Body of pancreas (tissue), 4 donors: ENCODE measurements at regions not wholly inside any gene's neighbourhood (a gene's known extent, or its start where the extent isn't known, plus 50 kb on each side); places are given as distances from the start of the nearest gene placed in this dataset.

ENCODE experiments used
- POLR2A ChIP-seq, 3 donors: fragments of 450-650 bp; IDR thresholded peaks; one replicate each; pipeline ENCODE4 v1.6.1; 2016; ENCODE audit warnings: antibody characterized with exemption in 3 of 3, mild to moderate bottlenecking in 2 of 3
- TF ChIP-seq, protein P1 (sequence below), 7 experiments: fragments of 450-650 bp in 4 of 7; fragments of 200-600 bp in 3 of 7; sonication (generic) in 3 of 7; IDR thresholded peaks; one replicate each; pipeline ENCODE4 v1.5.1; 2016 to 2019; ENCODE audit warnings: antibody characterized with exemption in 7 of 7

DNA sequence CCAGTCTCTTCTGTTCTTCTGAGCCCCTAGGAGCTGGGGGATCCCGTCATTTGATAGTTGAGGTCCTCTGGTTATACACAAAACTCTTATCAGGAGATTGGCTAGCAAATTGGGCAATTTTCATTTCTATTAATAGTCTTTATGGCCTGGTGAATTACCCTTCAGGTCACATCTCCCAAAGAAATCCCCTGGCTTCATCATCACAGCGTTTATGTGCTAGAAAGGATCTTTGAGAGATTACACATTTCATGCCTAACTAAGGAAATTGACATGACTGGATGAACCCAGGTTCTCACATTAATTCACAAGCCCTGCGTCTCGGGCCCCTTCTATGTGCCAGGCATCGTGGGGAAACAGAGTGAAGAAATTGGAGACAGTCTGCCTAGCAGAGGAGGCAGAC is 227.4 kb upstream of the PROK2 start:
- TF ChIP-seq POLR2A (IDR thresholded peaks at IDR 0.05): no peak
- TF ChIP-seq, protein P1, sequence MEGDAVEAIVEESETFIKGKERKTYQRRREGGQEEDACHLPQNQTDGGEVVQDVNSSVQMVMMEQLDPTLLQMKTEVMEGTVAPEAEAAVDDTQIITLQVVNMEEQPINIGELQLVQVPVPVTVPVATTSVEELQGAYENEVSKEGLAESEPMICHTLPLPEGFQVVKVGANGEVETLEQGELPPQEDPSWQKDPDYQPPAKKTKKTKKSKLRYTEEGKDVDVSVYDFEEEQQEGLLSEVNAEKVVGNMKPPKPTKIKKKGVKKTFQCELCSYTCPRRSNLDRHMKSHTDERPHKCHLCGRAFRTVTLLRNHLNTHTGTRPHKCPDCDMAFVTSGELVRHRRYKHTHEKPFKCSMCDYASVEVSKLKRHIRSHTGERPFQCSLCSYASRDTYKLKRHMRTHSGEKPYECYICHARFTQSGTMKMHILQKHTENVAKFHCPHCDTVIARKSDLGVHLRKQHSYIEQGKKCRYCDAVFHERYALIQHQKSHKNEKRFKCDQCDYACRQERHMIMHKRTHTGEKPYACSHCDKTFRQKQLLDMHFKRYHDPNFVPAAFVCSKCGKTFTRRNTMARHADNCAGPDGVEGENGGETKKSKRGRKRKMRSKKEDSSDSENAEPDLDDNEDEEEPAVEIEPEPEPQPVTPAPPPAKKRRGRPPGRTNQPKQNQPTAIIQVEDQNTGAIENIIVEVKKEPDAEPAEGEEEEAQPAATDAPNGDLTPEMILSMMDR (IDR thresholded peaks at IDR 0.05): no peak
